ENCODE measurements at regions not wholly inside any gene's neighbourhood (a gene's known extent, or its start where the extent isn't known, plus 50 kb on each side); places are given as distances from the start of the nearest gene placed in this dataset.

DNA sequence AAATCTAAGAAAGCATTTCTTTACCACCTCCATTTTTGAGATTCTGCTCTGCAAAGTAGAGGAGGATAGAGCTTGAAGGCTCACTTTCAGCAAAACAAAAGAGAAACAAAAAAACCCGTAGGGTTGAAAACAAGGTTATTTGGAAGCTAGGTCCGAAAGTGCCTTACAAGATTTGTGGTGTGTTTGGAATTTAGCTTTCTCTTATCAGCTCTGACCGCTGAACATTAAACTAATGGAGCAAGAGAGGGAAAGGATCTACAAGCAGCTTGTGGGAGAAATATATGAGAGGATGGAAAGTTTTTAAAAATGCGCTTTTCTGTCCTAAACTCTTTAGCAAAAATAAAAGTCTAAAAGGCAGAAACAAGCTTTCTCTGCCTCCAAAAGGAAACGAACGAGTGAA, 545.5 kb downstream of the NTRK3 start:
- no peak for TF ChIP-seq POLR2A (IDR thresholded peaks at IDR 0.05; ENCODE audit: low read length)
- no peak for TF ChIP-seq GATA1 (IDR thresholded peaks at IDR 0.05; ENCODE audit: low read depth, low read length)
